DND-41 (cell line): ENCODE measurements at regions not wholly inside any gene's neighbourhood (a gene's known extent, or its start where the extent isn't known, plus 50 kb on each side); places are given as distances from the start of the nearest gene placed in this dataset.

ENCODE experiments used
- CTCF ChIP-seq: IDR thresholded peaks from 2 replicates; pipeline ENCODE4 v1.5.1; 2012; ENCODE audit warnings: borderline replicate concordance, low read length, moderate library complexity, mild to moderate bottlenecking; ENCODE audit not compliant: poor library complexity, severe bottlenecking; ENCODE audit errors: extremely low read depth
- EZH2 ChIP-seq: IDR thresholded peaks from 3 replicates; pipeline ENCODE4 v1.6.1; 2012; ENCODE audit warnings: borderline replicate concordance, low read depth, mild to moderate bottlenecking, moderate library complexity, low read length, inconsistent platforms; ENCODE audit not compliant: severe bottlenecking

- TF ChIP-seq CTCF (no peak), EZH2 (no peak)
Measured at GRCh38 chr18:43719267-43719795, 442.0 kb upstream of the SYT4 start.
